GM23338 (cell line): ENCODE measurements at regions not wholly inside any gene's neighbourhood (a gene's known extent, or its start where the extent isn't known, plus 50 kb on each side); places are given as distances from the start of the nearest gene placed in this dataset.

ENCODE experiments used
- ATAC-seq: fragments of 200-7000 bp; cut with Tn5 transposase; 3 replicates; pipeline ENCODE4 v1.9.1; 2020
- DNase-seq: peaks from one replicate; pipeline ENCODE4 v3.0.0-alpha.2; 2015; ENCODE audit warnings: low spot score
- H2AFZ ChIP-seq: fragments of 200-600 bp; sonication (generic); 2 replicates; pipeline ENCODE4 v1.8.0; 2016; ENCODE audit warnings: antibody characterized with exemption, mild to moderate bottlenecking, moderate library complexity
- H3F3A ChIP-seq: fragments of 200-600 bp; sonication (generic); replicated peaks from 2 replicates; pipeline ENCODE4 v1.8.0; 2017; ENCODE audit warnings: antibody characterized with exemption, mixed run types, low read depth
- H3K27ac ChIP-seq: fragments of 200-600 bp; sonication (generic); 2 replicates; pipeline ENCODE4 v1.6.1; 2016; ENCODE audit warnings: low read depth
- H3K27me3 ChIP-seq: fragments of 200-600 bp; sonication (generic); 2 replicates; pipeline ENCODE4 v1.8.0; 2016; ENCODE audit warnings: mild to moderate bottlenecking, mixed run types, moderate library complexity; ENCODE audit not compliant: insufficient read depth
- H3K36me3 ChIP-seq: fragments of 200-600 bp; sonication (generic); 2 replicates; pipeline ENCODE4 v1.8.0; 2016; ENCODE audit warnings: mild to moderate bottlenecking; ENCODE audit not compliant: insufficient read depth
- H3K4me1 ChIP-seq: fragments of 200-600 bp; sonication (generic); 2 replicates; pipeline ENCODE4 v1.8.0; 2016; ENCODE audit warnings: mild to moderate bottlenecking, moderate library complexity; ENCODE audit not compliant: insufficient read depth
- H3K4me2 ChIP-seq: fragments of 200-600 bp; sonication (generic); 2 replicates; pipeline ENCODE4 v1.7.1; 2017; ENCODE audit warnings: mixed run types
- H3K4me3 ChIP-seq: fragments of 200-600 bp; sonication (generic); 2 replicates; pipeline ENCODE4 v1.6.1; 2016; ENCODE audit warnings: mixed run types
- H3K79me2 ChIP-seq: fragments of 200-600 bp; sonication (generic); replicated peaks from 2 replicates; pipeline ENCODE4 v1.8.0; 2017; ENCODE audit warnings: mild to moderate bottlenecking; ENCODE audit not compliant: insufficient read depth
- H3K9me2 ChIP-seq: fragments of 200-600 bp; sonication (generic); 2 replicates; pipeline ENCODE4 v1.8.0; 2017; ENCODE audit not compliant: insufficient read depth
- H4K20me1 ChIP-seq: fragments of 200-600 bp; sonication (generic); replicated peaks from 2 replicates; pipeline ENCODE4 v1.8.0; 2017; ENCODE audit warnings: mild to moderate bottlenecking; ENCODE audit not compliant: insufficient read depth
- H3K27ac Mint-ChIP-seq: 2 replicates; pipeline ENCODE4 v1.8.0; 2020; ENCODE audit warnings: inconsistent platforms, mild to moderate bottlenecking, moderate library complexity, mixed read lengths
- H3K27me3 Mint-ChIP-seq: 3 replicates; pipeline ENCODE4 v1.8.0; 2022; ENCODE audit warnings: low read depth, mild to moderate bottlenecking, moderate library complexity, mixed read lengths, inconsistent platforms; ENCODE audit not compliant: insufficient read depth, poor library complexity
- H3K36me3 Mint-ChIP-seq: 3 replicates; pipeline ENCODE4 v1.8.0; 2021; ENCODE audit warnings: low read depth, mild to moderate bottlenecking, inconsistent platforms, moderate library complexity, mixed read lengths
- H3K4me1 Mint-ChIP-seq: 3 replicates; pipeline ENCODE4 v1.8.0; 2020; ENCODE audit warnings: mild to moderate bottlenecking, inconsistent platforms, mixed read lengths
- H3K4me3 Mint-ChIP-seq: 3 replicates; pipeline ENCODE4 v1.8.0; 2021; ENCODE audit warnings: moderate library complexity, mild to moderate bottlenecking, inconsistent platforms, mixed read lengths
- H3K9me3 Mint-ChIP-seq: 3 replicates; pipeline ENCODE4 v1.8.0; 2020; ENCODE audit warnings: moderate library complexity, mild to moderate bottlenecking, inconsistent platforms, mixed read lengths
- CTCF ChIP-seq, 2 experiments: fragments of 200-600 bp in 1 of 2; sonication (generic) in 1 of 2; conservative IDR thresholded peaks; 2 replicates each; pipeline versions ENCODE4 v1.5.1 to v1.6.1; 2016 to 2017; ENCODE audit warnings: antibody characterized with exemption in 2 of 2, low read depth in 2 of 2, mild to moderate bottlenecking in 2 of 2, moderate library complexity in 1 of 2
- ETS1 ChIP-seq: IDR thresholded peaks from 2 replicates; pipeline ENCODE4 v1.6.1; 2016; ENCODE audit warnings: antibody characterized with exemption
- EZH2 ChIP-seq: fragments of 200-600 bp; sonication (generic); IDR thresholded peaks from one replicate; pipeline ENCODE4 v1.8.0; 2017; ENCODE audit warnings: antibody characterized with exemption, mild to moderate bottlenecking, low read depth; ENCODE audit not compliant: unreplicated experiment
- EZH2phosphoT487 ChIP-seq: fragments of 200-600 bp; sonication (generic); IDR thresholded peaks from one replicate; pipeline ENCODE4 v1.8.1; 2018; ENCODE audit warnings: antibody characterized with exemption; ENCODE audit not compliant: unreplicated experiment
- JUNB ChIP-seq: IDR thresholded peaks from one replicate; pipeline ENCODE4 v1.6.1; 2016; ENCODE audit warnings: antibody characterized with exemption; ENCODE audit not compliant: unreplicated experiment
- NANOG ChIP-seq: IDR thresholded peaks from 2 replicates; pipeline ENCODE4 v1.6.1; 2016; ENCODE audit warnings: antibody characterized with exemption, borderline replicate concordance
- POLR2AphosphoS5 ChIP-seq: IDR thresholded peaks from 2 replicates; pipeline ENCODE4 v1.6.1; 2016; ENCODE audit warnings: antibody characterized with exemption, low read depth
- REST ChIP-seq: IDR thresholded peaks from one replicate; pipeline ENCODE4 v1.6.1; 2018; ENCODE audit warnings: antibody characterized with exemption; ENCODE audit not compliant: unreplicated experiment
- STAT1 ChIP-seq: IDR thresholded peaks from one replicate; pipeline ENCODE4 v1.6.1; 2016; ENCODE audit warnings: antibody characterized with exemption; ENCODE audit not compliant: unreplicated experiment
- ZNF114 ChIP-seq: fragments of 250-450 bp; sonication (Bioruptor Pico); IDR thresholded peaks from 2 replicates; pipeline ENCODE4 v1.5.0; 2020; ENCODE audit warnings: mild to moderate bottlenecking, moderate library complexity

- no peak overlapping the region for H3K27ac Mint-ChIP-seq
- TF ChIP-seq POLR2AphosphoS5 = no peak
- no peak for TF ChIP-seq EZH2
- TF ChIP-seq STAT1 = no peak
- TF ChIP-seq EZH2phosphoT487 = no peak
- TF ChIP-seq REST = no peak
- no peak for TF ChIP-seq ZNF114 (CRISPR knock-in tag)
- no peak for TF ChIP-seq ETS1
- TF ChIP-seq JUNB = no peak
- no peak for TF ChIP-seq CTCF (conservative IDR thresholded peaks at IDR 0.05; ENCODE audit: low read depth in 2 of 2)
- TF ChIP-seq NANOG = no peak
- Histone ChIP-seq H3K27me3 (no peaks in the 10 kb centered on the region), H3K27ac (no peak overlapping the region), H3F3A (no peaks in the 10 kb centered on the region), H3K9me2 (no peaks in the 10 kb centered on the region; the same call in 1 of the 2 replicates), H3K4me2 (no peak overlapping the region), H3K36me3 (no peaks in the 10 kb centered on the region), H3K4me1 (peaks cover 7% of the 10 kb centered on the region; the same call in 1 of the 2 replicates), H2AFZ (no peak overlapping the region), H3K4me3 (no peak overlapping the region), H3K79me2 (no peaks in the 10 kb centered on the region), H4K20me1 (no peaks in the 10 kb centered on the region)
- peaks cover 11% of the 10 kb centered on the region for H3K27me3 Mint-ChIP-seq
- H3K9me3 Mint-ChIP-seq = no peaks in the 10 kb centered on the region
- no peaks in the 10 kb centered on the region for H3K36me3 Mint-ChIP-seq
- H3K4me3 Mint-ChIP-seq = no peak overlapping the region
- DNase-seq (no peak), ATAC-seq (no peak)
- H3K4me1 Mint-ChIP-seq = peaks cover 14% of the 10 kb centered on the region
These were observed 225.3 kb upstream of the ARL4C start for GRCh38 chr2:234722176-234722575.
